OCI-LY7 (cell line): ENCODE measurements at regions not wholly inside any gene's neighbourhood (a gene's known extent, or its start where the extent isn't known, plus 50 kb on each side); places are given as distances from the start of the nearest gene placed in this dataset.

Source experiments
- BruUV-seq: library from RNA; stranded (reverse); fragments of 400-500 nt; replicated peaks from 2 replicates; lab custom pipeline; 2021; lab: Mats Ljungman, UMichigan
- CTCF ChIA-PET: fragments of 300-600 bp; sonication (Branson Sonifier 250); formaldehyde crosslinking; loops from one replicate; lab custom pipeline; 2022; ENCODE audit warnings: antibody characterized with exemption; ENCODE audit not compliant: unreplicated experiment; lab: Charles Lee
- POLR2A ChIA-PET: fragments of 300-600 bp; sonication (Branson Sonifier 250); formaldehyde crosslinking; loops from one replicate; lab custom pipeline; 2022; ENCODE audit warnings: antibody characterized with exemption; lab: Charles Lee
- DNase-seq: peaks from one replicate; pipeline ENCODE4 v3.0.0-alpha.2; 2015; ENCODE audit warnings: low spot score
- H2AFZ ChIP-seq: fragments of 200-600 bp; sonication (generic), shearing (Covaris generic); 2 replicates; pipeline ENCODE4 v1.6.1; 2014; ENCODE audit warnings: mild to moderate bottlenecking, antibody characterized with exemption, low read length, moderate library complexity
- H3K27ac ChIP-seq: fragments of 200-600 bp; sonication (generic); 2 replicates; pipeline ENCODE4 v1.5.1; 2014; ENCODE audit warnings: mixed run types, low read depth, mild to moderate bottlenecking, moderate library complexity, low read length, inconsistent platforms; ENCODE audit not compliant: poor library complexity, severe bottlenecking
- H3K36me3 ChIP-seq: fragments of 200-600 bp; sonication (generic); 2 replicates; pipeline ENCODE4 v1.6.1; 2014; ENCODE audit warnings: mild to moderate bottlenecking, antibody characterized with exemption, low read length, moderate library complexity, mixed read lengths; ENCODE audit not compliant: insufficient read depth
- H3K4me1 ChIP-seq: fragments of 200-600 bp; sonication (generic); 2 replicates; pipeline ENCODE4 v1.5.1; 2014; ENCODE audit warnings: mild to moderate bottlenecking, low read length; ENCODE audit not compliant: insufficient read depth, poor library complexity, severe bottlenecking
- H3K4me2 ChIP-seq: fragments of 200-600 bp; sonication (generic); 2 replicates; pipeline ENCODE4 v1.6.1; 2014; ENCODE audit warnings: mild to moderate bottlenecking, low read length
- H3K4me3 ChIP-seq: fragments of 200-600 bp; sonication (generic); 2 replicates; pipeline ENCODE4 v1.5.1; 2014; ENCODE audit warnings: mild to moderate bottlenecking, low read depth, low read length; ENCODE audit not compliant: poor library complexity, severe bottlenecking
- H3K79me2 ChIP-seq: fragments of 200-600 bp; sonication (generic); 2 replicates; pipeline ENCODE4 v1.6.1; 2016; ENCODE audit warnings: low read depth, mild to moderate bottlenecking, low read length, moderate library complexity, mixed read lengths; ENCODE audit not compliant: insufficient read depth
- H3K9me2 ChIP-seq: fragments of 200-600 bp; sonication (generic); 2 replicates; pipeline ENCODE4 v1.6.1; 2016; ENCODE audit warnings: mild to moderate bottlenecking, low read length, mixed read lengths; ENCODE audit not compliant: insufficient read depth
- H3K9me3 ChIP-seq: fragments of 200-600 bp; sonication (generic); 2 replicates; pipeline ENCODE4 v1.6.1; 2014; ENCODE audit warnings: mild to moderate bottlenecking, mixed run types, low read length, mixed read lengths
- H4K20me1 ChIP-seq: fragments of 200-600 bp; sonication (generic); 2 replicates; pipeline ENCODE4 v1.6.1; 2014; ENCODE audit warnings: mild to moderate bottlenecking, antibody characterized with exemption, low read length, moderate library complexity, mixed read lengths; ENCODE audit not compliant: insufficient read depth
- CTCF ChIP-seq: fragments of 200-600 bp; sonication (generic); conservative IDR thresholded peaks from 2 replicates; pipeline ENCODE4 v1.5.1; 2014; ENCODE audit warnings: mild to moderate bottlenecking, antibody characterized with exemption, low read length, moderate library complexity, mixed read lengths
- EZH2phosphoT487 ChIP-seq: fragments of 200-600 bp; sonication (generic); IDR thresholded peaks from 2 replicates; pipeline ENCODE4 v1.6.1; 2018; ENCODE audit warnings: low read depth, borderline replicate concordance, mild to moderate bottlenecking, mixed run types, antibody characterized with exemption, low read length, moderate library complexity, mixed read lengths
- intact Hi-C: fragments of 100-400 bp; cut with micrococcal nuclease; formaldehyde crosslinking; loops from one replicate; pipeline ENCODE4 v1.10.0; 2022; ENCODE audit not compliant: unreplicated experiment

GRCh38 chr1:232553809-232554208 lies 76.1 kb downstream of the SIPA1L2 start:
- DNase-seq = no peak
- ChIA-PET CTCF (no interaction called here), POLR2A (no interaction called here)
- H2AFZ ChIP-seq = no peak overlapping the region
- no peaks in the 10 kb centered on the region for H3K9me2 ChIP-seq
- intact Hi-C loops = no loop called here
- no peaks in the 10 kb centered on the region for H3K36me3 ChIP-seq
- no TSS peak for BruUV-seq
- no peak for TF ChIP-seq EZH2phosphoT487
- no peak for TF ChIP-seq CTCF
- peaks cover 73% of the 10 kb centered on the region for H3K4me1 ChIP-seq
- H3K9me3 ChIP-seq = no peaks in the 10 kb centered on the region
- H3K27ac ChIP-seq = no peak overlapping the region
- no peak overlapping the region for H3K4me2 ChIP-seq
- H4K20me1 ChIP-seq = no peaks in the 10 kb centered on the region
- no peaks in the 10 kb centered on the region; the same call in 1 of the 2 replicates for H3K79me2 ChIP-seq
- no peak overlapping the region for H3K4me3 ChIP-seq

DNA sequence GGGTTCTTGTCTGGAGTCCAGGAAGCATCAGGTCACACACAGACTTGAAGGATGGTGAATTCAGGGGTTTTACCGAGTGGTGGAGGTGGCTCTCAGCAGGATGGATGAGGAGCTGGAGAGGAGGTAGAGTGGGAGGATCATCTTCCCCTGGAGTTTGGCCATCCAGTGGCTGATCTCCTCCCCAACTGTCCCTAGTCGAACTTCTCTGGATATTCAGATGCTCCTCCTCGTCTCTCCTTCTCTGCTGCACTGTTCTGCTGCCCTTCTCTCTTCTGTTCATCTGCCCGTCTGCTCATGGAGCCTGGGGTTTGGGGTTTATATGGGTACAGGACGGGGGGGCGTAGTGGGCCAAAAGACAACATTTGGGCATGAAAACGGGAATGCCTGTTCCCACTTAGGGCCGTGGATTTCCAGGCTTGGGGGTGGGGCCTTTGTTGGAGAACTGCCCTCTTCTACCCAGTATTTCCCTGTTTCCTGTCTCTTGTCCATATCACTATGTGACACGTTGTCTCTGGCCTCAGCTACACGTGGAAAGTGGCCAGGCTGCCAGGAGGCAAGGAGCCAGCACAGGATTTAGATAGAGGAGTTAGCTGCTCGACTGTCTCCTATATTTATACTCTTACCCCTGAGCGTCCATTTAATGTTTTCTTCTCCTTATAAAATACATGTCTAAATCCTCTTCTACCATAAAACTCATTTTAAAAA lies 76.7 kb downstream of the SIPA1L2 start:
- Histone ChIP-seq H3K4me1 (peaks cover 73% of the 10 kb centered on the region), H3K79me2 (peaks cover 2% of the 10 kb centered on the region; the same call in 1 of the 2 replicates), H3K4me2 (no peak overlapping the region; the same call in 1 of the 2 replicates), H2AFZ (no peak overlapping the region), H3K9me2 (no peaks in the 10 kb centered on the region), H3K27ac (no peak overlapping the region), H3K9me3 (no peaks in the 10 kb centered on the region), H3K4me3 (no peak overlapping the region), H4K20me1 (no peaks in the 10 kb centered on the region), H3K36me3 (no peaks in the 10 kb centered on the region)
- ChIA-PET CTCF (no interaction called here), POLR2A (interaction anchor here (0.6 to 1.5 kb wide), 3 partner anchors 16 to 305 kb away, joined by 3 to 4 read pairs (median 3); no protein-coding TSS in a partner anchor)
- DNase-seq = no peak
- intact Hi-C loops = no loop called here
- no TSS peak for BruUV-seq
- TF ChIP-seq EZH2phosphoT487 = no peak
- no peak for TF ChIP-seq CTCF

DNA sequence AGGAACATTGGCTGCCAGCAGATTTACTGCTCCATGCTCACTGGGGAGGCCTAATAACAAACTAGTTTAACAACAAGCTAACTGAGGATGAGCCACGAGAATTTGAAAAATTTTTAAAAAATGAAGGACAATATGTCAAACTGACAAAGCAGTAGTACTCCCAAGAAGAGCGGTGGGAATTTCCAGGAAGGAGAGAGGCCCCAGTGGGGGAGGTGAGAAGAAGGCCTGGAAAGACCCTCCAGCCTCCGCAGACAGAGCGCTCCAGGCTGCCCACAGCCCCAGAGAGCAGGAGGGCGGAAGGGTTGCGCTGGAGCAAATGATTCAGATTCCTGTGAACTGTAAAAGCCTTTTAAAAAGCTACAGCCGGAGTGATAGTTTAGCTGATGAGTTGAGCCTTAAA lies 78.5 kb downstream of the SIPA1L2 start:
- ChIA-PET POLR2A (interaction anchor here (0.6 to 1.5 kb wide), 4 partner anchors 9 to 244 kb away, joined by 4 read pairs; no protein-coding TSS in a partner anchor), CTCF (interaction anchor here (1.9 kb wide), 1 partner anchor 15 kb away, joined by 4 read pairs; no protein-coding TSS in a partner anchor)
- DNase-seq = no peak
- Histone ChIP-seq H3K27ac (no peak overlapping the region), H3K4me1 (peaks cover 78% of the 10 kb centered on the region), H3K4me2 (0 out of 2 replicates have a peak overlapping the region, but pooled peaks have one; percentile 69), H3K9me3 (no peaks in the 10 kb centered on the region), H4K20me1 (no peaks in the 10 kb centered on the region), H3K36me3 (no peaks in the 10 kb centered on the region), H3K9me2 (no peaks in the 10 kb centered on the region), H3K79me2 (peaks cover 3% of the 10 kb centered on the region; the same call in 1 of the 2 replicates), H2AFZ (no peak overlapping the region; the same call in 1 of the 2 replicates), H3K4me3 (no peak overlapping the region)
- no peak for TF ChIP-seq EZH2phosphoT487
- TF ChIP-seq CTCF = no peak
- intact Hi-C loops = no loop called here
- no TSS peak for BruUV-seq
